Urothelium cell line (cell line): ENCODE measurements at regions not wholly inside any gene's neighbourhood (a gene's known extent, or its start where the extent isn't known, plus 50 kb on each side); places are given as distances from the start of the nearest gene placed in this dataset.
"Not testable (repeated sequence)": the region's sequence is repeated elsewhere in the genome, so short reads cannot be mapped to it uniquely, and the experiment has no call there.

ENCODE experiments used
- DNase-seq: peaks from one replicate; pipeline ENCODE4 v3.0.0; 2011; ENCODE audit warnings: low spot score, mixed read lengths
- FAIRE-seq: peaks from 2 replicates; lab custom pipeline; 2011; peaks lifted over from hg19 to GRCh38; lab: Jason Lieb, UNC

DNA sequence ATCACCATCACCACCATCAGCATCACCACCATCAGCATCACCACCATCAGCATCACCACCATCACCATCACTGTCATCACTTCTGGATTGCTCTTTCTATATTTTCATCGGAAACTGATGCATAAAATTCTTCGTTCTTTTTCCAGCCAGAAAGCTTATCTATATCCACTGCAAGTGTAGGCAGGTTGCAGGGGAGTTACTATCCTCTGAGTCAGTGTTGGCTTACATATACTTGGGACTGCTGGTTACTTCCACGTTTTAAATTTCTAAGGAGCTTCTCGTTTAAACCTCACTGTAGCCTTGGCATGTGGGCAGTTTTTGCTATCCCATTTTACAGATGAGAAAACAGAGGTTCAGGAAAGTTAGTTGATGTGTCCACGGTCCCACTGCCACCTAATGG is 66.1 kb downstream of the FOXL3 start:
- no peak for FAIRE-seq

DNA sequence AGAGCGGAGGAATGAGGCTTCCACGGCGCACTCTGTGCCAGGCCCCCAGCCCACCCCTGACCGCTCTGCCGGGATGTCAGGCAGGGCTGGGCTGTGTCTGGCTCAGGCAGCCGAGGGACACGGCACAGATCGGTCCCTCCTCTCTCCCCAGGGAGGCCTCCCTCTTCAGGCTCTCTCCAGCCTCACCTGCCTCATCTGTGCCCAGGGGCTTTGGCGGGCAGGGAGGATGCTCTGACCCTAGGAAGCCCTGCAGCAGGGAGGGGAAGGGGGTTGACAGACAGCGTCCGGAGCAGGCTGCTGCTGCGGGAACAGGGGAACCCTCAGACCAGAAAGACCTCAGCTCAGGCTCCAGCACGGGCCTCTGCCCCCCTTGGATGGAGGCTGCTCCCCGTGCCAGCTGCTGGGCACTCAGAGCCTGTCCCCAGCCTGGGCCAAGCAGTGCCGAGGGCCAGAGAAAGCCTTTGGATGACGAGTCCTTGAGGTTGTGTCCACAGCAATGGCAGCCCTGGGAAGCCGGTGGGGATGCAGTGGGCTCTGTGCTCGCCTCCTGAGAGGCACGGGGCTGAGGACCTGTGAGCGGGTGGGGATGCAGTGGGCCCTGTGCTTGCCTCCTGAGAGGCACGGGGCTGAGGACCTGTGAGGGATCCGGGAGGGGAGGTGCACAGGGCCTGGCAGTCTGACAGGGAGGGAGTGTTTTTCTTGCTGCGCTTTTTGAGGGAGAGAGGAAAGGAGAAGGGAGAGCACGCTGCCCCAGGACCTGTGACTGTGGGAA is 66.9 kb downstream of the FOXL3 start:
- no peak for DNase-seq
- peak; percentile 70 for FAIRE-seq

More for the DNA sequence above, 66.1 kb downstream of the FOXL3 start:
- no peak for DNase-seq

DNA sequence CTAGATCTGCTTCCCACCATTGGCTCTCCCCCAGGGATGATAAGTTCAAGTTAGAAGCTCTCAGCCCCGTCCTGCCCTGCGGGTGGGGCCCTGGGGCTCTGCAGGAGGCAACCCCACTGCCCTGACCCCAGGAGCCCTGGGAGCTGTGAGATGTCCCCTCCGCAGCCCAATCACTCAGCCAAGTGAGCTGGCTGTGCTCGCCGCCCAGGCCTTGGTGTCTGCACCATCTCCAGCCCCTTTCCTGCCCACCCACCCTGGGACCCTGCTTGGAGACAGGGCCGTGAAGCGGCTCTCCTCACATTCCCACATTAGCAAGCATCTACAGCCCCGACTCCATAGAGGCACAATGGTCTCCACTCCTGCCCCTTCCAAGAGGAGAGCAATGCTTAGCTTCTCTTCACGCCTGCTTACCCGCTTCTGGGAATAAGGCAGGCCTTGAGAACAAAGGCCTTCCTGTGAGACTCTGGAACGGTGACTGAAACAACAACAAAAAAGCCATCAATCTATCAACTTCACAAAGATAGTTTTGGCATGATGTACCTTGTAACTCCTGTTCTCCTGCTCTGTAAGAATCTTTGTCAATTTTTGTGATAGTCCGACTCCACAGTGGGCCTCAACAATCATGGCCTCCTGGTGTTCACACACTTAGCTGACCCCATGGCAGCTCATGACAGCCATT is 67.7 kb downstream of the FOXL3 start:
- DNase-seq: no peak
- FAIRE-seq: no peak

DNA sequence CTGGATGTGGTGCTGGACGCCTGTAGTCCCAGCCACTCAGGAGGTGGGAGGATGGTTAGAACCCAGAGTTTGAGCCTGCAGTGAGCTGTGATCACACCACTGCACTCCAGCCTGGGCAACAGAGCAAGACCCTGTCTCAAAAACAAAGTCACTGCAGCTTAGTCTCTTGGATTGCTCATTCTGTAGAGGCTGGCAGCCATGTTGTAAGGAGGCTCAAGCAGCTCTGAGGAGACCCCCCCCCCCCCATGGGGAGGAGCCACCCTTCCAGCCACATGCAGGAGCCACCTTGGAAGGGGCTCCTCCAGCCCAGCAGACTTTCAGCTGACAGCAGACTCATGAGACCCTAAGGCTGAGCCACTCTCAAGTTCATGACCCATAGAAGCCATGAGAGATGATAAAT is 68.4 kb downstream of the FOXL3 start:
- no peak for DNase-seq

DNA sequence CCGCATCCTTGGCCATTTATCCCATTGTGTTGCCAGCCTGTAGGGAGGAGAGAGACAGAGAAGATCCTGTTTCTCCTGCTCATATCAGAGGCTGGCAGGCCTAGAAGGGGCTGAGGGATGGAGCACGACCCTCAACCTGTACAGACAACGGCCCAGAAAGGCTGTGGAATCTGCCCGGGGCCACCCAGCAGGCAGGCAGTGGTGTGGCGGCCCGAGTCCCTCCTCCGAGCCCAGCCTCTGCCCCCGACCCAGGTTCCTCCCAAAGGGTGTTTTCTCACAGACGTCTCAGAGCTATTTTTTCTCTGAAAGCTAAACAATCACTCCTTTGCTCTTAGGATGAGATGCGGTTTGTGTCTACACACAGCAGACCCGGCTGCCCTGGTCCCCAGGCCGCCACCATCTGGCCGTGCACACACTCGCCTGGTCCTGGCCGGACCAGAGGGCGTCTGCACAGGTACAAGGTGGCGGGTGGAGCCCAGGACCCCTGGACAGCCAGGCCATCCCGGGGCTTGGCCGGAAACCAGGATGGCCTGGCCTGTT is 69.3 kb downstream of the FOXL3 start:
- no peak for FAIRE-seq
- no peak for DNase-seq

More for the DNA sequence above, 68.4 kb downstream of the FOXL3 start:
- no peak for FAIRE-seq

DNA sequence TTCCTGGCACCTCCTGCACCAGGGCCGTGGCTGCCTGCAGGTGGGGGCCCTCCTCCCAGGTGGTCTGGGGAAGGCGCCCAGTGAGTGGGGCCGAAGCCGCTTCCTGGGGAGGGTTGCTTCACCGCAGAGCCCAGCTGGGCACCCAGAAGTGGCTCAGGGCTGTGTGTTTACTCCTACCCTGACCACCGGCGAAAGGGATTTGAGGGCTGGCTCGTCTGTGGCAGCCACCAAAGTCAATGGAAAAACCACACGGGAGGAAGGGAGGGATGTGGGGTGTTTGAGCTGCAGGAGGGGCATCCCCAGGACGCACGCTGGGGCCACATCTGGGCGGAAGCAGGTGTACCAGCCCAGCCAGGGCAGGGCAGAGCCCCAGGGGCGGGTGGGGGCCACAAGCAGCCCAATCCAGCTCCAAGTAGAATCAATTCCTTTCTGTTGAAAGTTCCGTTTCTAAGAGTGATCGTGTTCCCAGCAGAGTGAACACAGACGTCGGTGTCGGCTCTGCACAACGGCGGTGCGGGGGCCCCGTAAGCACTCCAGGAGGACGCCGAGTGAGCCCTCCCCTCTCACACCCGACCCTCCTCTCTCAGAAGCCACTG is 69.9 kb downstream of the FOXL3 start:
- DNase-seq (no peak), FAIRE-seq (no peak)

DNA sequence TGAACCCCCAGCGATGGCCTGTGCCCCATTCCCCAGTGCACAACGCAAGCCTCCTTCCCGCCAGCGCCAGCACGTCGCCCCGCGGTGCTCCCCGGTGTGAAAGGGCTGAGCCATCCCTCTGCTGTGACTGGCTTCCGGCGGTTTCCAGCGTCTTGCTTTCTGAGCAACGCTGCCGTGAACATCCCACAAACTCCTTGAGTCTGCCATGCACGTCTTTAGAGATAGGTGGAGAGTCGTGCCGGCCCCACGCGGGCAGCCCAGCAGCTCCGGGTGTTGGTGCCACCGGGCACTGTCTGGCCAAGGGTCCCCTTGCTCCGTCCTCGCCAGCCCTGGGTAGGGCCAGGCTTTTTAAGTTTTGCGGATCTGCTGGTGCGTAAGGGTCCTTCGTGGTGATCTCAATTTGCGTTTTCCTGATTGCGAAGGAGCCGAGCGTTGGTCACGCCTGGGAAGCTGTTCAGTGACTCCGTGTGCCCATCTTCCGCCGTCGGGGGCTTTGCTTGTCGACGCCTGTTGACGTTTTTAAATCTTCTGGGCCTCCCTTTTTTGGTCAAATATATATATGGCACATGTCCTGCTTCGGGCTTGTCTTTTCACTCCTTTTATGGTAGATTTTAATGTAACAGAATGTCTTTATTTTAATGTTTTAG is 70.6 kb downstream of the FOXL3 start:
- FAIRE-seq: no peak
- DNase-seq: no peak

DNA sequence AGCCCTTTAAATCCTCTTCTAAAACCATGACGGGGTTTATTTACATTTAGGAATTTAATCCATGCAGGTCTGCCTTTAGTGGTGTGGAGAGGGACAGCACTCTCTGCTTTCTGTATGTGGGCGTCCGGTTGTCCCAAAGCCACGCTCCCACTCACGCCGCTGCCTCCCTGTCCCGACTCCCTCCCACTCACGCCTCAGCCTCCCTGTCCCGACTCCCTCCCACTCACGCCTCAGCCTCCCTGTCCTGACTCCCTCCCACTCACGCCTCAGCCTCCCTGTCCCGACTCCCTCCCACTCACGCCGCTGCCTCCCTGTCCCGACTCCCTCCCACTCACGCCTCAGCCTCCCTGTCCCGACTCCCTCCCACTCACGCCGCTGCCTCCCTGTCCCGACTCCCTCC is 71.2 kb downstream of the FOXL3 start:
- FAIRE-seq, DNase-seq: not testable (repeated sequence)

DNA sequence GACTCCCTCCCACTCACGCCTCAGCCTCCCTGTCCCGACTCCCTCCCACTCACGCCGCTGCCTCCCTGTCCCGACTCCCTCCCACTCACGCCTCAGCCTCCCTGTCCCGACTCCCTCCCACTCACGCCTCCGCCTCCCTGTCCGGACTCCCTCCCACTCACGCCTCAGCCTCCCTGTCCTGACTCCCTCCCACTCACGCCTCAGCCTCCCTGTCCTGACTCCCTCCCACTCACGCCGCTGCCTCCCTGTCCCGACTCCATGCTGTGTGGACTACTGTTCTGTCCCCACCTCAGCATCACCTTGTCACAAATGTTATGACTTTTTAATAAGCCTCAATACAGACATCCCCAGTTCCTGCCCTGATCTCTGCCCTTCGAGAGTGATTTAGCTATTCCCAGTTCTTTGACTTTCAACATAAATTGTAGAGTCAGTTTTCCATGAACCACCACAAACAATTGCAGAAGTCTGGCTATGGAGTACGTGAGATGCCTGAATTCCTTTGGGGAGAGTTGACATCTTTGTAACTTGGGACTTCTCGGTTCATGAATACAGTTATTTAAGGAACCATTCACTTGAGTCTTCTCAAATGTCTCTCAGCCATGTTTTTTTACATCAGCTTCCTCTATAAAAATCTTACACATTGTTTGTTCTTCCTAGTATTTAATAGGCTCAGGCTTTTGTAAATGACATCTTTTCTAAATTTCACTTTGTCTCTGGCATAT is 71.9 kb downstream of the FOXL3 start:
- DNase-seq (no peak), FAIRE-seq (peak; percentile 95)

DNA sequence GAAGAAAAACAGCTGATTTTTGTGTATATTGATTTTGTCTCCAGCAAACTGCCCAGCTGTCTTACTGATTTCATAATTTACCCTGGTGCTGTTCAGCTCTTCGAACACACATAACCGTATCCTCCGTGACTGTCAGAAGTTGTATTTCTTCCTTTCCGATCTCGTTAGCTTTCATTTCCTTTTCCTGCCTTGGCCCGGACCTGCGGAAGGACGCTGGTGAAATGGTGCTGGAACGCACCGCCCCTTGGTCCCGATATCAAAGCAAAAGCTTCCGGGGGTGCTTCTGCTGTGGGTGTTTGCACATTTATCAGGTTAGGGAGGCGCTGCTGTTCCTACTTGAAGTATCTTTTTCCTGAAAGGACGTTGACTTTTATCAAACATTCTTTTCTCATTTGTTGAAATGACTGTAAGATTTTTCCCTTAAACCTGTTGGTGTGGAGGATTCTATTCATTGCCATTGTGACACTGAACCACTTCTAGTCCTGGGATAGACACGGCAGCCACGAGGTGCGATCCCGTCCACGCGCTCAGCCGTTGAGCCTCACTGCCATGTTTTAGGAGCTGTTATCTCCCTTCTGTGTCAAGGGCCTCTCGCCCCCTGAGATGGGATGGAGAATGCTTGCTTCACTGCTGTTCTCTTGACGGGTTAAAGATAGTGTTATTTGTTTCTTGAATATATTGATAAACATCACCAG is 72.6 kb downstream of the FOXL3 start:
- FAIRE-seq: no peak

DNA sequence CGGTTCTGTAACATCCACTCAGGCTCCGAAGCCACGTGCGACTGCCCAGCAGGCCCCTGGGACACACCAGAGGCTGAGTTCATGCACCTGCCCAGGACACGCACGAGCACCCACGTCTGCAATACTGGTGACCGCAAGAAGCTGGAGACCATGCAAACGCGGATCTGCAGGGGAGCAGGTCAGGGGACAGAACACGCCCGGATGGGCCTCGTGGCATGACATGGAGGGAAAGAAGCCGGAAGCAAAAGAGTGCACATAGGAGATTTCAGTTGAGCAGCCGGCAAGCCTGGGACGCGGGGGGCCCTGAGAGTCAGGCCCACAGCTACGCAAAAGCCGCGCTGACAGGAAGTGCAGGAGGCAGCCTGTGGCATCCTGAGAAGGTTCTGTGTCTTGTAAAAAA is 73.7 kb downstream of the FOXL3 start:
- DNase-seq (no peak), FAIRE-seq (peak; percentile 50)

More for the DNA sequence above, 72.6 kb downstream of the FOXL3 start:
- no peak for DNase-seq

DNA sequence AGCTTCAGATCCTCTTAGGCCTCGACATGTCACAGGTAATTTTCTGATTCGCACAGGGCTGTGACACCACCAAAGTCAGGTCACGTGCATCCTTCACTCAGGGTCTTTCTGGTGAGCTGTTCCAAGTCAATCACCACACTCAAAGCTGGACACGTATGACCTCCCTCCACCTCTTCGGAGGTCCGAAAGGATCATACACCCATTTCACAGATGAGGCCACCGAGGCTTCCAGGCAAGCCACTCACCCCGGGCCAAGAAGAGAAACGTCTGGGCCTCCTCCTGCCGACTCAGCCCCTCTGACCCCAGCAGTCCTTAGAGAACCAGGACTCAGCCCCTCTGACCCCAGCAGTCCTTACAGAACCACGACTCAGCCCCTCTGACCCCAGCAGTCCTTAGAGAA is 74.6 kb downstream of the FOXL3 start:
- FAIRE-seq (peak; percentile 5), DNase-seq (no peak)

DNA sequence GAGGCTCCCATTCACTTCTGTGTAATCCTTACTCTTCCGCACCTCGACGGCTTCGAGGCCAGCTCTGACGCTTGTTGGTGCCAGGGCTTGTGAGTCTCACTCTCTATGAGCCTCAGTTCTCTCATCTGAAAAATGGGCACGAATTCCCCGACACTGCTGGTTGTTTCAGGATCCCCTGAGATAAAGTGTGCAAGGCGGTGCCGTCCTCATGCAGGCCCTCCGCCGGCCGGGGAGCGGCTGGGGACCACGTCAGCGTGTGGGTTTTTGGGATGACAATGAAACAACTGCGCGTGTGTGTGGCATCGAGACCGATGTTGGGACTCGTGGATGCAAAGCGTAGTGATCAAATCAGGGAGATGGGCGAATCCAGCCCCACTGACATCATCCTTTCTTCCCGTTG is 75.6 kb downstream of the FOXL3 start:
- FAIRE-seq (peak; percentile 88), DNase-seq (no peak)

DNA sequence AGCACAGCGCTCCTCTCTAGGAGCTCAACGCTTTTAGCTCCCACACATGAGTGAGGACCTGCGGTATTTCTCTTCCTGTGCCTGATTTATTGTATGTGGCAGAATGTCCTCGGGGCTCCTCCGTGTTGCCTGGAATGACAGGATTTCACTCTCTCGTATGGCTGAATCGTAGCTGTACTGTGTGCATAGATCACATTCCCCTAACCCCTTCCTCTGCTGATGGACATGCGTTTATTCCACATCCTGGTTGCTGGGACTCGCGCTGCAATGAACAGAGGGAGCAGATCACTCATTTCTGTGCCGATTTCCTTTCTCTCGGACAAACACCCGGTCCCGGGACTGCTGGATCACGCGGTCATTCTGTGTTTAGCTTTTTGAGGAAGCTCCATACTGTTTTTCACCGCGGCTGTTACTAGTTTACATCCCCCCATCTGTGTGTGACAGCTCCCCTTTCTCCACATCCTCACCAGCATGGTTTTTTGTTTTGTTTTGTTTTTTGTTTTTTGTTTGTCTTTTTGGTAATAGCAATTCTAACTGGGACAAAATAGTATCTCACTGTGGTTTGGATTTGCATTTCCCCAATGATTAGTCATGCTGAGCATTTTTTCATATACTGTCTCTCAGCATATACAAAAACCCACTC is 76.3 kb downstream of the FOXL3 start:
- FAIRE-seq: no peak
- no peak for DNase-seq

DNA sequence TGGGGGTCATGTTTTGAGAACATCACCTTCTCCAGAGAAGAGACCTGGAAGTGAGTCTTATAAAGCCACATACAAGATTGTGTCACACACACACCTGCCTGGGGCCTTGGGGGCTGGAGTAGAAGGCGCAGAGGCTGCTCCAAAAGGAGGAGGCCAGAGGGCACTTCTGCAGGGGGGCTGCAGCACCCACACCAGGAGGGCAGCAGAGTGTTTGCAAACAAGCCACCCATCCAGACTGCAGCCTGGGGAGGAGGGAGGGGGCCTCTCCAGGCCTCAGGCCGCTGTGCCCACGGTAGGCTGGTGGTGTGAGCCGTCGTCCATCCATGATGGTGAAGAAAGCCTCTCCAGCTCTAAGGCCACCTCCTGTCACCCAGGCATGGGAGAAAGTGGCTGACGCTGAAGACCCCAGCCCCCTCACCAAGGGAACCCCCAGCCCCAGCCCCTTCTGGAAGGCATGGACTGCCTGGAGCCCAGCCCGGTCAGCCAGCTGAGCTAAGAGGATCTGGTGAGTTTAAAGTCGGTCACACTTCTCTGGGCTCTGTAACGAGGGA is 77.5 kb downstream of the FOXL3 start:
- DNase-seq: no peak
- no peak for FAIRE-seq

DNA sequence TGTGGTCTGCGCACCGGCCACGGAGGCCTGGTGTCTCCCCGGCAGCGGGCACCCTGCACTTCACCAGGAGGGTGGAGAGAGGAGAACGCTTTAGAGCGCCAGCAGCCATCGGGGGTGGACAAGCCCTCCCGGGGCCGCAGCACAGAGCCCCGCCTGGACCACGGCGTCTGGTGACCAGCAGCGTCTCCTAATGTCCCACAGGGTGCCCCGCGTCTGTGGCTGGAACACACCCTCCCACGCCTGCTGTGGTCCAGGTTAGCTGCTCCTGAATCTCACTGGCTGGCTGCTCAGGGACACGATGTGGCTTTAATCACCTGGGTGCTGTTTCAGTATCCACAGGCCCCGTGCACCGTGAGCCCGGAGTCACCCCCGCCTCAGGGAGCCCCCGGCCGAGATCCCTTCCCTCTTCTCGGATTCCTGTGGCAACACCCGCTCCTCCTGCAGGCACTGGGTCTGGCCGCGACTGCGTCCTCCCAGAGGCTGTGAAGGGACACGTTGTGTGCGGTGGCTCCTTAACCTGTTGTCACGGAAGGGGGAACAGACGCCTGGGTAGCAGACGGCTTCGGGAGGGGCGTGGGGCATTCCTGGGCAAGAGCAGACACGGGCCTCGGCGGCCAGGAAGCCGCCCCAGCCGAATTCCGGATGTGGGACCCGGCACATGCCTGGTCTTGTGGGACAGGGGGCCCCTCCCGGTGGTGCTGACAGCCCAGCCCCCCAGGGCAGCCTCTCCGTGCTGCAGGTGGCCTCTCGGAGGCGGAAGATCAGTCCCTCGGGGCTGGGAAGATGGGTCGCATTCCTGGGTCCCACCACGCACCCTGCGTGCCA is 78.9 kb downstream of the FOXL3 start:
- peak; percentile 82 for DNase-seq
- peak; percentile 78 for FAIRE-seq

DNA sequence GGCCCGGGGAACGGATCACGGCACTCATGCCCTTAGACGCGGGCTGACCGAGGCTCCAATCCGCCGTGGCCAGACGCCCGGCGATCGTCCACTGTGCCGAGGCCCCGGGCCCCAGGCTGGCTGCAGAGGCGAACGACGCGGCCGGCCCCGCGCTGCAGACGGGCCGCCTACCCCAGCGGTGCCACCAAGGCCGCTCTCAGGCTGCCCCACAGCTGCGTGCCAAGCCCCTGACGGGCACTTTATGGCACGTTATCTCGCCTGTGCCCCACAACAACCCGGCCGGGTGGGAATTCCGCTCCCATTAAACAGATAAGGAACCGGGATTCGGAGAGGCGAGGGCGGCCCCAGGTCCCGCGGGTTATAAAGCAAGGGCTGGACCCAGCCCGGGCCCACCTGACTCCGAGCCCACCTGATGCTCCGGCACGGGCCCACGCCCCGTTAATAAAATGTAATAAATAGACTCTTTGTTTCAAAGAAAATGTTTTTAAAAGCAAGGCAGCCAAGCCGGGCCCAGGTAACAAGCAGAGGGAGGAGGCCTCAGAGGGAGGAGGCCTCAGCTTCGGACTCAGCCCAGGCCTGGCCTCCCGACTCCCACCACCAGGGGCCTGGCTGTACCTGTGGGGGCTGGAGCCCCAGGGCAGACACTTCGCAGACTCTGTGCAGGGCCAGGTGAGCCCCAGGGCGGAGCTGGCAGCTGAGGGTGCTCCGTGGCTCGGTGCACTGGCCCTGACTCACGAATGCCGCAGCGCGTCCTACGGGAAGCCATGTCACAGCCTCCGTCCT is 79.7 kb downstream of the FOXL3 start:
- peak; percentile 56 for FAIRE-seq
- no peak for DNase-seq

DNA sequence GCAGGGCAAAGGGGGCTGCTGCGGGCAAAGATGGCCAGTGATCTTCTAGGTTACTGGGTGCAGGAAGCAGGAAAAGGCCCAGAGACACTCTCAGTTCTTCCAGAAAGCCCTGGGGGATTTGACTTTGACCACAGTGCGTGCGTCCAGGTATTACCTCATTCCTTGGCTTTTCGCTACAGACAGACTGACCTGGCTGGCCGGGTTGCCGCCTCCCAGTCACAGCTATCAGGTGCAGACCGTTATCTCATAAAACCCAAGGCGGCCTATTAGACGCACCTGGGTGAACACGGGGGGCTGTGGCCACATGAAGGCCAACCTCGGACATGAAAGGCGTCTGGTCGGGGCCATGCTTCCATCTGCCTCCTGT is 80.3 kb downstream of the FOXL3 start:
- FAIRE-seq (peak; percentile 13), DNase-seq (no peak)
